ENCODE measurements at regions not wholly inside any gene's neighbourhood (a gene's known extent, or its start where the extent isn't known, plus 50 kb on each side); places are given as distances from the start of the nearest gene placed in this dataset.

DNA sequence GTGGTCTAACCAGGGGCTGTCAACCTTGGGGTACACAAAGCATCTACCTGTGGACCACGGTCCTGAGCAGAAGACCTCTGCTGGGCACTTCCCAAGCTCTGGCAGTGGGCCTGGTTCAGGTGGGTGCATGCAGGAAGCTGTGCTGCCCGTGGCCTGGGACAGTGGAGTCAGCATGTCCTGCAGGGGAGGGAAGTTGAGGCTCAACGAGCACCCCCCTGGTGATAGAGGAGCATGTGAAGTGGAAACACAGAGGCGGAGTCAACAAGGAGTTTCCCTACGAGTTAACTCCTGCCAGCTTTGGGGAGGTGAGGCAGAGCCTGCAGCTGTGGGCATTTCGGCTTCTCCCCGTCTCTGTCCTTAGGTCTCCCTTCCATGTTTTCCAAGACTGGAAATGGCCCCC is 67.5 kb upstream of the IRX2 start:
- TF ChIP-seq, protein P1, sequence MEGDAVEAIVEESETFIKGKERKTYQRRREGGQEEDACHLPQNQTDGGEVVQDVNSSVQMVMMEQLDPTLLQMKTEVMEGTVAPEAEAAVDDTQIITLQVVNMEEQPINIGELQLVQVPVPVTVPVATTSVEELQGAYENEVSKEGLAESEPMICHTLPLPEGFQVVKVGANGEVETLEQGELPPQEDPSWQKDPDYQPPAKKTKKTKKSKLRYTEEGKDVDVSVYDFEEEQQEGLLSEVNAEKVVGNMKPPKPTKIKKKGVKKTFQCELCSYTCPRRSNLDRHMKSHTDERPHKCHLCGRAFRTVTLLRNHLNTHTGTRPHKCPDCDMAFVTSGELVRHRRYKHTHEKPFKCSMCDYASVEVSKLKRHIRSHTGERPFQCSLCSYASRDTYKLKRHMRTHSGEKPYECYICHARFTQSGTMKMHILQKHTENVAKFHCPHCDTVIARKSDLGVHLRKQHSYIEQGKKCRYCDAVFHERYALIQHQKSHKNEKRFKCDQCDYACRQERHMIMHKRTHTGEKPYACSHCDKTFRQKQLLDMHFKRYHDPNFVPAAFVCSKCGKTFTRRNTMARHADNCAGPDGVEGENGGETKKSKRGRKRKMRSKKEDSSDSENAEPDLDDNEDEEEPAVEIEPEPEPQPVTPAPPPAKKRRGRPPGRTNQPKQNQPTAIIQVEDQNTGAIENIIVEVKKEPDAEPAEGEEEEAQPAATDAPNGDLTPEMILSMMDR (IDR thresholded peaks at IDR 0.05), result no peak
- no peak for TF ChIP-seq ZFX (IDR thresholded peaks at IDR 0.05; ENCODE audit: borderline replicate concordance)
